ENCODE measurements at regions not wholly inside any gene's neighbourhood (a gene's known extent, or its start where the extent isn't known, plus 50 kb on each side); places are given as distances from the start of the nearest gene placed in this dataset.
"Not testable (repeated sequence)": the region's sequence is repeated elsewhere in the genome, so short reads cannot be mapped to it uniquely, and the experiment has no call there.

DNA sequence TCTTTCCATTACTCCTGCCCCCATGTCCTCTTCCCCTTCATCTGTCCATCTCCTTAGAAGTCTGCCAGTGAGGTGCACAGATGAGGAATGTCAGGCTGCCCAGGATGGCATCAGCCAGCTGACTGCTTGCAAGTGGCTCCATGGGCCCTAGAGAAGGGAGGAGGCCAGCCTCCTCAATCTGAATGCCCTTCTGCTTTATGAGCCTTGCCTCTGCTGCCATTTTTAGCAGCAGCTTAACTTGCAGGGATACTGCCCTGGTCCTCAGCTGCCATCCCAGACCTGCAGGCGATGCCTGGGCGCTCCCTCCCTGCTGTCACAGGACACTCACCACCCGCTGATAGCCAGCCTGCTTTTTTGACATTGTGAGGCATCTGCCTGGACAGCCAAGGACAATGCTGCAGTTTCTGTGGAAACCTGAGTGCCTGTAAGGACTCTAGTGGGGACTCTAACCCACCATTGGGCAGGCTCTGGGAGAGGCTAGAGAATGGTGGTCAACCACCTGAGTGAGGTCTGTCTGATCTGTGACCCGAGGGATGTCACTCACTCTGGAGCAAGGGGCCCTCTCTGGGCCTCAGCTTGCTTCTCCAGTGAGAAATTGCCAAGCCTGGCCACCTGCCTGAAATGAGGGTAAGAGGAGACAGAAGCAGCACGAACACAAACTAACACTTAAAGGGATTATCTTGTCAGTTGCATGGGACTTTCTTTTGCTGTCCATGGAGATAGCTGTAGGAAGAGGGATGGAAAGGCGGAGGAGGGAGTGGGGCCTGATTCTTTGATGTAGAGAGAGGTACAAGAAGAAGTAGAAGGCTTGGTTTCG is 185.0 kb downstream of the MIS18A start:
- DNase-seq (ENCODE audit: low read depth) = no peak

DNA sequence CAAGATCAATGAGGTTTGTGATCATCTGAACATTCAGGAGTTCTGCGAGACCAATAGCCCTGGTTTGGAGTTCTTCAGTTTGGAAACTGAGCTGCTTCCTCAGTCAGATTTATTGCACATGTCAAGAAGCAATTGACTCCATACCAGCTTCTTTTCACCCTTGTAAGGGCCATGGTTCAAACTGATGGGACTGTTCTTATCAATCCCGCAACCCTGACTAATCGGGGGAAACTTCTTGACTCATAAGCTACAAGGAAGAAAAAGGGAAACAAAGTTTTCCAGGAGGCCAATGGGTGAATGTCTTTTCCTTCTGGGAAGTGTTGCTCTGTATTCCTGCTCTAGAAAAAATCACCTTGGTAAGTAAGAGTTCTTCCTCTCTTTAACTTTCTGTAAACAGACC is 187.9 kb downstream of the MIS18A start:
- DNase-seq (ENCODE audit: low read depth) = no peak

DNA sequence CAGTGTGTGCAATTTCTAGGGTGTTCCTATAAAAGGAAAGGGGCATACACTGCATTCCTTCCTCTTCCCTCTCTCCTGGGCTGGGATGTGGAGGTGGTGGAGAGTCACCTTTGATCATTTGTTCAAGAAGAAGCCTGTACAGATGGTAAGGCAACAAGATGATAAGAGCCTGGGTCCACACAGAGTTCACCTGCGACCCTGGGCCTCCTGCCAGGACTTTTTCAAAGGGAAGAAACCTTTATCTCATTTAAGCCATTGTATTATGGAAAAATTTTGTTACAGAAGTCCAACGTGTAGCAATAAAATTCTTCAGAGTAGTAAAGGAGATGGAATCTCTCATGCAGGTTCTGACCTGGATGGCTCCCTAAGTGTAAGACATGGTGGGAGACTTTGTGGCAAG is 189.1 kb downstream of the MIS18A start:
- DNase-seq (ENCODE audit: low read depth) = no peak

DNA sequence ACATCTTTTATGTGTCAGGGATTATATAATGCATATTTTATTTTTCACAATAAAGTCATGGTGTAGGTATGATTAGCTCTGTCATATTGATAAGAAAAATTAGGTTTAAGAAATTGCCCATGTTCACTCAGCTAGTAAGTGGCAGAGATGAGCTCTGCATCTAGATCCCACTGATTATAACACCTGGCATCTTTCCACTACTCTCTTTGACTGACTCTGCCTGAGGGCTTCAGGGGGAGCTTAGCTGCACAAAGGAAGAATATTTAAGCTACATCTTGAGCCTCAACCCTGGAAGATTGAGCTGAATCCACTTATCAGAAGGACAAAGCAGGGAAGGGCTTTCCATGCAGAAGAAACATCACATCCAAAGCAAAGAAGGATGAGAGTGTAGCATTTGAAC is 190.4 kb downstream of the MIS18A start:
- no peak for DNase-seq (ENCODE audit: low read depth)

DNA sequence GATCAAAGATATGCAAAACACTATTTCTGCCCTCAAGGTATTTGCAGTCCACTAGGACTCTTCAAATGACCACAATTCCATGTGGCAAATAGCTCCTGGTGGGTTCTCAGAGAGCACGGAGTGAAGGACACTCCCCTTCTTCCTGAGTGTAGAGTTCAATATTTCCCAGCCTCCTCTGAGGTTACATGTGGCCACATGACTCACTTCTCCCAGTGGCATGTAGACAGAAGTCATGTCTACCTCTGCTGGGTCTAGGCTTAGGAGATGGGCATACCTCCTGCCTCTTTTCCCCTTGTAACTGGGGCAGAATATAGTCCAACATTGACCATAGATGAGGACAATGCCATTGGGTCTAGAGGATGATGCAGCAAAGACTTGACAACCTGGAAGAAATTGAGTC is 191.4 kb downstream of the MIS18A start:
- no peak for DNase-seq (ENCODE audit: low read depth)

DNA sequence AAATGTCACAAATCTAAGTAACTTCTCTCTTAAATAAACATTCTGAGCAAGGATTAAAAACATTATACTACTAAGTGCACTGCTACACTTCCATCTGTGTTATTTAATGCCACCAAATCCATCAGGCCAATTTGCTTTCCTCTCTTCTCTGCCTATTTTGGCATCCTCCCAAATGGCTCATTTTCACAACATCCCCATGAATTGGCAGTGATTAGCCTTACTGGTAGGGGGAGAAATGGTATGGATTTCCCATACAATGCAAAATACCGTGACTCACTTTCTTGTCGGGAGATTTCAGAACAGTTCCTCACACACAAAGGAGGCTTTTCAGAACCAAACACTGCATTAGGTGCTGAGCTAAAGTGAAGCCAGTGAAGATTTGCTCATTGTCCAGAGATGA is 195.7 kb downstream of the MIS18A start:
- DNase-seq (ENCODE audit: low read depth) = no peak

DNA sequence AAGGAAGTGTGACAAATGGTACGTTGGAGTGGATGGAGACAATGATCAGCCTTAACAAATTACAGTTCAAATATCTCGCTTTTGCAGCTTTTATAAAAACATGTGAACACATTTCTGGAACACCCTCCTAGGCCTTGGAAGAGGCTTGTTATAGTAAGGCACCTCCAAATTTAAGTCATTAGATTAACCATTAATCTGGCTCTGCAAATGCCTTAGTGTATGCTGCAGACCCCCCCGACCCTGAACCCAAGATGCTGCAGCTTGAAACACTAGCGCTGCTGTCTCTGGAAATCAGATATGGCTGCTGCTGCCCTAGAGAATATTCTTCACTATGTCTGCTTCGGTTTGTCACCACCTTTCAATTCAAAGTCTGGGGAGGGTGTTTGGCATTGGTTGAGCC is 196.4 kb downstream of the MIS18A start:
- DNase-seq (ENCODE audit: low read depth) = no peak

DNA sequence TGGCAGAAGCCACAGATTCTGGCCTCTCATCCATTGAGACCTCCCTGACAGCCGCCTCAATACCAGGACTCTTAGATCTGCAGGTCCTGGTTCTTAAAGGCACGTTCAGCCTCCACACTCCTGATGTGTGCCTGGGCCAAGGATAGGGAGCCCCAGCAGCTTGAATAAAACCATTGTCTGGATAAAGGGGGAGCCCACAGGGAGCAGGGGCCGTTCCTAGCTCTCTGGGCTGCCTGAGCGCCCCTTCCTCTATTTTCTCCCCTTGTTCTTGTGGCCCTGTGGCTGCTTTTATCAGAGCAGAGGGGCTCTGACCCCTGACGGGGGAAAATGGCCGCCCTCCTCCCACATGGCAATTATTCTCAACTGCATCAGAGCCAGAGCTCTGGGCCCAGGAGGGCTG is 200.8 kb downstream of the HUNK start:
- no peak for DNase-seq (ENCODE audit: low read depth)

DNA sequence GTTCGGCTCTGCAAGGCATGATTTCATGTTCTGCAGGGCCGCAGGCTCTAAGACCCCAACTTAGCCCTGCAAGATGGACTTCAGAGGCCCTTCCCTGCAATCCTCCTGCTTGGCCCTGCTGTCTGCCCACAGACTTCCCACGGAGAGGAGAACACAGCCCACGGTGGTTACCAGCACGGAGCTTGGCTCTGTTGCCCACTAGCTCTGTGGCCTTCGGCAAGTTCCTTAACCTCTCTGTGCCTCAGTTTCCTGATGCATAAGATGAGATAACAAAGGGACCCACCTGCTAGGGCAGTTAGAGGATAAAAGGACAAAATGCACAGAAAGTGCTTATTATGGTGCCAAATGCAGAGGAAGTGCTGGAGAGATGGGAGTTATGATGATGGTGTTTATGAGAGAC is 200.4 kb downstream of the HUNK start:
- DNase-seq (ENCODE audit: low read depth) = no peak

DNA sequence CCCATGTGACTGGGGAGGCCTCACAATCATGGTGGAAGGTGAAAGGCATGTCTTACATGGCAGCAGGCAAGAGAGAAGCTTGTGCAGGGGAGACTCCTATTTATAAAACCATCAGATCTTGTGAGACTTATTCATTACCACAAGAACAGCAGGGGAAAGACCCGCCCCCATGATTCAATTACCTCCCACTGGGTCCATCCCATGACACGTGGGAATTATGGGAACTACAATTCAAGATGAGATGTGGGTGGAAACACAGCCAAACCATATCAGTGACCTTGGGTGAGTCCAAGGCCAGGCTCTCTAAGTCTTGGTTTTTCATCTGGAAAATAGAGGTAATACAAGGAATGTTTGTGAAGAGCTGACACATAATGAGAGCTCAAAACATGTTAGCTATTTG is 198.8 kb downstream of the HUNK start:
- DNase-seq (ENCODE audit: low read depth) = not testable (repeated sequence)

DNA sequence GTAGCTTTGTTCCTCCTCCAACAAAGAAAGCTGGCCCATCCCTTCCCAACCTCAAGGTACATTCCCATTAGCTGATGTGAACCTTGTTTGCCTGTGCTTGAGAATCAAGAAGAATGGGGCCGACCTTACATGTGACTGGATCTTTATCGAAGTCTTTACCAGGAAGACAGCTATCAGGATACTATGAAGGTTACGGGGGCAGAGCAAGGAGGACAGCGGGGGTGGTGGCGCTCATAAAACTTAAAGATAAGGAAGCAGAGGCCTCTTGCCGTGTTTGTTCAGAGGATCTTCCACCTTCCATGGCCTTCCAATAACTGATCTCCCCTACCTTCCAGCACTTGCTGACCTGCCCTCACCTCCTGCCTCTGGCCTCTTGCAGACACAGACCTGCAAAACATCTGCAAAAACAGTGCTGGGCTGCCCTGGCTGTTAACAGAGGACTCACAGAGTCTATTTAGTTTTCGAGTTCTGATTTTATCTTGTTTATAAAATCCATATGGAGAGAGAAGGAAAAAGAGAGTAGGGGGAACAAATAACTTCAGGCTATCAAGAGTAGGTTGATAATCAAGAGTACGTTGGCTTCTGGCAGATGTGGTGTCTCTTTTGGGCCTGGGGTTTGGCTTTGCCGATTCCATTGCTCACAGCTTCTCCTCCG is 198.0 kb downstream of the HUNK start:
- DNase-seq (ENCODE audit: low read depth) = no peak

DNA sequence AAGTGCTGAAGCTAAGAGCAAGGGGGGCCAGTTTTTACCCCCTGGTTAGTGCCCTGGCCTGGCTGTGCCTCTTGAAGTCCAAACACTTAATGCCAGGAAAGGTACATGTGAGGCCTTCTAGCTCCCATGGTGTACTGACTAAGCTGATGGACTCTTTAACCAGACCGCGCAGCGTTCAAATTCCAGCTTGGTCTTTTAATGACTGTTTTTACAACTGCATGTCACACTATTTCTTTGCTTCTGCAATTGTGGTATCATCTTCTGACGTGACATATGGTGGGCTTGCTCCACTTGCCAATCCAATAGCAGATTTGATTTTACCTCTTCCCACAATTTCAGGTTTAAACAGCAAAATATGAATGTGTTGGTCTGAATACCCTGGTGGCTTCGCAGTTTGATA is 197.3 kb downstream of the HUNK start:
- DNase-seq (ENCODE audit: low read depth) = no peak

DNA sequence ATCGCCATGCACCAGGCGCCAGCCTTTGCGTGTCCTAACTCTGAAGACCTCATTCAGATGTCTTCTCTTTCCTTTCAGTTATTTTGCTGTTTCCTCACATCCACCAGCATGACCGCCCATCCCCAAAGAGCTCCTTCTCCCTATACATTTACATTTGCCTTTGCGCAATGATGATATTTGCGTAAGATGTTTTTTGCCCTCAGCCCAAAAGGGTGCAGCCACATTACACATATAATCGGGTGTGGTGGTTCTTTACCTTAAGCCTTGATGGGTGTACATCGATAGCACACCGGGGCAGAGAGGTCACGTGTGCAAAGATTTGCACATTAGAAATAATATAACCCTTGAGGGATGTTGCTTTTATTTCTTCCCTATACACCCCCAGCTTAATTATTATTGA is 192.8 kb downstream of the HUNK start:
- DNase-seq (ENCODE audit: low read depth) = no peak

DNA sequence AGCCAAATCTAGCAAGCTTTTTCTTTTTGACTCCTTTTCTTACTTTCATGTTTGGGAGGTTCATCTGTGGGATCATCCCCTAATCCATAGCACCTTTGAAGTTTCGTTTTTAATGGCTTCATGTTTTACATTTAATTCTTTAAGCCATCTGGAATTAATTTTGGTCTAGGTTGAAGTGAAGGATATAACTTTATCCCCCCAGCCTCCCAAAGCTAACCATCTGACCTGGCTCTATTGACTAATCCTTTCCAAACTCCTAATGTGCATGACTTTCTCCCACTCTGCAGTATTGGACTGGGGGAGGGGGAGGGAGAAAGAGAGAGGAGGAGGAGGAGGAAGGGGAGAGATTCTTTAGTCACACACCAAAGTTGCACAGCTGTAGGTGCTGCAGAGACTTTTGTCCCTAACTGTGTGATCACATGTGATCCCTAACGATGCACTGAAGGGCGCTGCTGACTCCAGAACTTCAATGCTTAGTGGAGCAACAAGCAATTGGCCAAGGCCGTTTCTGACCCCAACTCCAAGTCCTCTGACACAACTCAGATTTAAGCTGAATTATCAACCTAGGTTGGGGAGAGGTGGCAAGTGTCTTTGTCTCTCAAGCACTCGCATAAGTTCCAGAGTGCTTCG is 191.6 kb downstream of the HUNK start:
- no peak for DNase-seq (ENCODE audit: low read depth)

DNA sequence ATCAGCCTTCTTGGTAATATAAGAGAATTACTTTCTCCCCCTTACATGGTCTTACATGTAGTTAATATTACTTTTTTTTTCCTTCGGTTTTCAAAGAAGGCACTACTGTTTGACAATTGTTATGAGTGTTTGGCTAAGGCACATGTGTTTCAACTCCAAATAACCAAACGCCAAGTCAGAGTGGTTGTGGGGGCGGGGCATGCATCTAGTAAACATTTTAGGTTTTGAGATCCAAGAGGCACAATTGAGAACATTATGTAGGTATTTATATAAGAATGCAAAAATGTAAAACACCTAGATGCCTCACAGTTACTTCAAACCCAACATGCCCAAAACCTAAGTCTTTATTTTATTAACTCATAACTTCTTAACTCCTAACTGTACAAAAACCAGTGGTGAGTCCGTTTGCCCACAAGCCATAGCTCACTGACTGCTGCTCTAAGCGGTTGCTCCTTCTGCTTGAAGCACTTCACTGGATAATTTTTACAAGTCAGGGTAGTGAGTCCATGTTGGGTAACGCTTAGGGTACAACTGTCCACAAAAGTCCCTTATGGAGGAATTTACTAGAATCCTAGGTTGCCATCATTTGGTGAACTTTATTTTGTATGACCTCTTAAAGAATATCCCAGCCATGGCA is 189.9 kb downstream of the HUNK start:
- no peak for DNase-seq (ENCODE audit: low read depth)

DNA sequence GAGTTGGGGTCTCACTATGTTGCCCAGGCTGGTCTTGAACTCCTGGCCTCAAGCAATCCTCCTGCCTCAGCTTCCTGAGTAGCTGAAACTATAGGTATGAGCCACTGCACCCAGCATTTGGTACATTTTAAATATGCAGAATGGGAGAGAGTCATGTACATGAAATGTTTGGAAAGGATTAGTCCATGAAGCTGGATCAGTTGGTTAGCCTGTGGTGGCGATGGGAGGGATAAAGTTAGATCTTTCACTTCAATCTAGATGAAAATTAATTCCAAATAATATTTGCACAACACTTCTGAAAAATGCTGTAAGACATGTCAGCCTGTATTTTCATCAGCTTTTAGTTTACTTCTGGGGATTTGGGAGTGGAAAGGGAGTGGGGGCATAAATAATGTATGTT is 188.9 kb downstream of the HUNK start:
- no peak for DNase-seq (ENCODE audit: low read depth)

DNA sequence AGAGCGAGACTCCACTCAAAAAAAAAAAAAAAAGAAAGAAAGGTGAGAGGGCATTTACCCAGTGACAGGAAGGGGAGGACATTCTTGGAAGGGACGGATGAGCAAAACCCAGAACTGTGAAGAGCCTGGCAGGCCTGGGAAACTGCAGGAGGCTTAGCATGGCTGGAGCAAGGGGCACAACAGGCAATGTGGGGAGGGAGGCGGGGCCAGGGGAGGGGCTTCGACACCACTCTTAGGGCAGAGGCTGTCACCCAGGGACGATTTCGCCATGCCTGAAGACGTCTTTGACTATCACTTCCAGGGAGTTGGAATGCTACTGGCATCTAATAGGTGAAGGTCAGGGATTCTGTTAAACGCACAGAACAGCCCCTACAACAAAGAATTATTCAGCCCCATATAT is 184.0 kb downstream of the HUNK start:
- no peak for DNase-seq (ENCODE audit: low read depth)

DNA sequence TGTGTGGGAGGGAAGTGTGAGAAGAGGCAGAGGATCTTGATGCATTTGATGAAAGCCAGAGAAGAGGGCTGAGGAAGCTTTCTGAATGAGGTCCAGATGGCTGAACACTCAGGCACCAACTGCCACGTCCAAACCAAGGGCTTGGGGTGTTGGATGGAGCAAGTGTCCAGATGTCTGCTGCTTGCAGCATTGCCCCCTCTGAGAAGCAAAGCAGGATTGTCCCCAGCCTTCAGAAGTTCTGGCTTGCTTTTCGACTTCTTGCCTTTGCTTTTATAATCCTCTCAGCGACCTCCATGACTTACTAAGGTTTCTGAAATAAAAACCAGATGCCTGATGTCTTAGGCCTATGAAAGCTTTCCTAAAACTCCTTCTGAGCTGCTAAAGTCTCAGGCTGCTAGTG is 182.5 kb downstream of the HUNK start:
- DNase-seq (ENCODE audit: low read depth) = no peak
